Keratinocyte (primary cell): ENCODE measurements at regions not wholly inside any gene's neighbourhood (a gene's known extent, or its start where the extent isn't known, plus 50 kb on each side); places are given as distances from the start of the nearest gene placed in this dataset.

Experiments
- CTCF ChIP-seq, 3 experiments: IDR thresholded peaks in 1 of 3; conservative IDR thresholded peaks in 1 of 3; optimal IDR thresholded peaks in 1 of 3; 2 replicates in 2 of 3; 3 replicates in 1 of 3; pipeline versions ENCODE3 to v1.5.1; 2011; ENCODE audit warnings: low read length in 3 of 3, mild to moderate bottlenecking in 3 of 3, moderate library complexity in 2 of 3, control low read depth in 1 of 3, inconsistent platforms in 1 of 3; ENCODE audit not compliant: insufficient read depth in 2 of 3; ENCODE audit errors: extremely low read depth in 1 of 3
- EZH2 ChIP-seq: IDR thresholded peaks from one replicate; pipeline ENCODE4 v1.6.1; 2012; ENCODE audit warnings: inconsistent platforms, mild to moderate bottlenecking, low read length, moderate library complexity

- no peak for TF ChIP-seq CTCF (optimal IDR thresholded peaks at IDR 0.05 in 1 of 3, IDR thresholded peaks at IDR 0.05 in 1 of 3, conservative IDR thresholded peaks at IDR 0.05 in 1 of 3; ENCODE audit: extremely low read depth in 1 of 3, insufficient read depth in 2 of 3, low read length in 3 of 3)
- TF ChIP-seq EZH2, result no peak
Observed at GRCh38 chr5:173514661-173515060, 101.8 kb downstream of the BOD1 start.
